GM23338 (cell line): ENCODE measurements at regions not wholly inside any gene's neighbourhood (a gene's known extent, or its start where the extent isn't known, plus 50 kb on each side); places are given as distances from the start of the nearest gene placed in this dataset.

Source experiments
- ATAC-seq: fragments of 200-7000 bp; cut with Tn5 transposase; 3 replicates; pipeline ENCODE4 v1.9.1; 2020
- DNase-seq: peaks from one replicate; pipeline ENCODE4 v3.0.0-alpha.2; 2015; ENCODE audit warnings: low spot score
- H2AFZ ChIP-seq: fragments of 200-600 bp; sonication (generic); 2 replicates; pipeline ENCODE4 v1.8.0; 2016; ENCODE audit warnings: antibody characterized with exemption, mild to moderate bottlenecking, moderate library complexity
- H3F3A ChIP-seq: fragments of 200-600 bp; sonication (generic); replicated peaks from 2 replicates; pipeline ENCODE4 v1.8.0; 2017; ENCODE audit warnings: antibody characterized with exemption, mixed run types, low read depth
- H3K27ac ChIP-seq: fragments of 200-600 bp; sonication (generic); 2 replicates; pipeline ENCODE4 v1.6.1; 2016; ENCODE audit warnings: low read depth
- H3K27me3 ChIP-seq: fragments of 200-600 bp; sonication (generic); 2 replicates; pipeline ENCODE4 v1.8.0; 2016; ENCODE audit warnings: mild to moderate bottlenecking, mixed run types, moderate library complexity; ENCODE audit not compliant: insufficient read depth
- H3K36me3 ChIP-seq: fragments of 200-600 bp; sonication (generic); 2 replicates; pipeline ENCODE4 v1.8.0; 2016; ENCODE audit warnings: mild to moderate bottlenecking; ENCODE audit not compliant: insufficient read depth
- H3K4me1 ChIP-seq: fragments of 200-600 bp; sonication (generic); 2 replicates; pipeline ENCODE4 v1.8.0; 2016; ENCODE audit warnings: mild to moderate bottlenecking, moderate library complexity; ENCODE audit not compliant: insufficient read depth
- H3K4me2 ChIP-seq: fragments of 200-600 bp; sonication (generic); 2 replicates; pipeline ENCODE4 v1.7.1; 2017; ENCODE audit warnings: mixed run types
- H3K4me3 ChIP-seq: fragments of 200-600 bp; sonication (generic); 2 replicates; pipeline ENCODE4 v1.6.1; 2016; ENCODE audit warnings: mixed run types
- H3K79me2 ChIP-seq: fragments of 200-600 bp; sonication (generic); replicated peaks from 2 replicates; pipeline ENCODE4 v1.8.0; 2017; ENCODE audit warnings: mild to moderate bottlenecking; ENCODE audit not compliant: insufficient read depth
- H3K9me2 ChIP-seq: fragments of 200-600 bp; sonication (generic); 2 replicates; pipeline ENCODE4 v1.8.0; 2017; ENCODE audit not compliant: insufficient read depth
- H4K20me1 ChIP-seq: fragments of 200-600 bp; sonication (generic); replicated peaks from 2 replicates; pipeline ENCODE4 v1.8.0; 2017; ENCODE audit warnings: mild to moderate bottlenecking; ENCODE audit not compliant: insufficient read depth
- H3K27ac Mint-ChIP-seq: 2 replicates; pipeline ENCODE4 v1.8.0; 2020; ENCODE audit warnings: inconsistent platforms, mild to moderate bottlenecking, moderate library complexity, mixed read lengths
- H3K27me3 Mint-ChIP-seq: 3 replicates; pipeline ENCODE4 v1.8.0; 2022; ENCODE audit warnings: low read depth, mild to moderate bottlenecking, moderate library complexity, mixed read lengths, inconsistent platforms; ENCODE audit not compliant: insufficient read depth, poor library complexity
- H3K36me3 Mint-ChIP-seq: 3 replicates; pipeline ENCODE4 v1.8.0; 2021; ENCODE audit warnings: low read depth, mild to moderate bottlenecking, inconsistent platforms, moderate library complexity, mixed read lengths
- H3K4me1 Mint-ChIP-seq: 3 replicates; pipeline ENCODE4 v1.8.0; 2020; ENCODE audit warnings: mild to moderate bottlenecking, inconsistent platforms, mixed read lengths
- H3K4me3 Mint-ChIP-seq: 3 replicates; pipeline ENCODE4 v1.8.0; 2021; ENCODE audit warnings: moderate library complexity, mild to moderate bottlenecking, inconsistent platforms, mixed read lengths
- H3K9me3 Mint-ChIP-seq: 3 replicates; pipeline ENCODE4 v1.8.0; 2020; ENCODE audit warnings: moderate library complexity, mild to moderate bottlenecking, inconsistent platforms, mixed read lengths
- CTCF ChIP-seq, 2 experiments: fragments of 200-600 bp in 1 of 2; sonication (generic) in 1 of 2; conservative IDR thresholded peaks; 2 replicates each; pipeline versions ENCODE4 v1.5.1 to v1.6.1; 2016 to 2017; ENCODE audit warnings: antibody characterized with exemption in 2 of 2, low read depth in 2 of 2, mild to moderate bottlenecking in 2 of 2, moderate library complexity in 1 of 2
- EZH2 ChIP-seq: fragments of 200-600 bp; sonication (generic); IDR thresholded peaks from one replicate; pipeline ENCODE4 v1.8.0; 2017; ENCODE audit warnings: antibody characterized with exemption, mild to moderate bottlenecking, low read depth; ENCODE audit not compliant: unreplicated experiment
- EZH2phosphoT487 ChIP-seq: fragments of 200-600 bp; sonication (generic); IDR thresholded peaks from one replicate; pipeline ENCODE4 v1.8.1; 2018; ENCODE audit warnings: antibody characterized with exemption; ENCODE audit not compliant: unreplicated experiment
- JUNB ChIP-seq: IDR thresholded peaks from one replicate; pipeline ENCODE4 v1.6.1; 2016; ENCODE audit warnings: antibody characterized with exemption; ENCODE audit not compliant: unreplicated experiment
- NANOG ChIP-seq: IDR thresholded peaks from 2 replicates; pipeline ENCODE4 v1.6.1; 2016; ENCODE audit warnings: antibody characterized with exemption, borderline replicate concordance
- REST ChIP-seq: IDR thresholded peaks from one replicate; pipeline ENCODE4 v1.6.1; 2018; ENCODE audit warnings: antibody characterized with exemption; ENCODE audit not compliant: unreplicated experiment
- STAT1 ChIP-seq: IDR thresholded peaks from one replicate; pipeline ENCODE4 v1.6.1; 2016; ENCODE audit warnings: antibody characterized with exemption; ENCODE audit not compliant: unreplicated experiment
- ZNF114 ChIP-seq: fragments of 250-450 bp; sonication (Bioruptor Pico); IDR thresholded peaks from 2 replicates; pipeline ENCODE4 v1.5.0; 2020; ENCODE audit warnings: mild to moderate bottlenecking, moderate library complexity
- ZNF462 ChIP-seq: fragments of 250-450 bp; sonication (Bioruptor Pico); IDR thresholded peaks from 2 replicates; pipeline ENCODE4 v1.5.0; 2020; ENCODE audit warnings: mild to moderate bottlenecking, moderate library complexity

- Mint-ChIP-seq H3K36me3 (peaks cover 39% of the 10 kb centered on the region), H3K27ac (peak overlapping the region; percentile 19; the same call in 1 of the 2 replicates), H3K4me3 (no peak overlapping the region), H3K9me3 (peaks cover 32% of the 10 kb centered on the region), H3K4me1 (peaks cover 11% of the 10 kb centered on the region), H3K27me3 (no peaks in the 10 kb centered on the region)
- Histone ChIP-seq H3K27ac (peak overlapping the region; percentile 75), H3K4me2 (peak overlapping the region; percentile 37; the same call in 1 of the 2 replicates), H2AFZ (no peak overlapping the region), H3K9me2 (peaks cover 10% of the 10 kb centered on the region), H4K20me1 (no peaks in the 10 kb centered on the region), H3K36me3 (peaks cover 14% of the 10 kb centered on the region; the same call in 1 of the 2 replicates), H3K79me2 (no peaks in the 10 kb centered on the region), H3K4me1 (peaks cover 13% of the 10 kb centered on the region; the same call in 1 of the 2 replicates), H3K27me3 (no peaks in the 10 kb centered on the region), H3K4me3 (no peak overlapping the region), H3F3A (no peaks in the 10 kb centered on the region)
- no peak for TF ChIP-seq CTCF (conservative IDR thresholded peaks at IDR 0.05; ENCODE audit: low read depth in 2 of 2)
- no peak for TF ChIP-seq ZNF462 (CRISPR knock-in tag)
- TF ChIP-seq NANOG: peak; percentile 76
- DNase-seq (peak; percentile 11), ATAC-seq (no peak)
Measured at GRCh38 chr6:48839206-48839605, 623.8 kb downstream of the MMUT start.

DNA sequence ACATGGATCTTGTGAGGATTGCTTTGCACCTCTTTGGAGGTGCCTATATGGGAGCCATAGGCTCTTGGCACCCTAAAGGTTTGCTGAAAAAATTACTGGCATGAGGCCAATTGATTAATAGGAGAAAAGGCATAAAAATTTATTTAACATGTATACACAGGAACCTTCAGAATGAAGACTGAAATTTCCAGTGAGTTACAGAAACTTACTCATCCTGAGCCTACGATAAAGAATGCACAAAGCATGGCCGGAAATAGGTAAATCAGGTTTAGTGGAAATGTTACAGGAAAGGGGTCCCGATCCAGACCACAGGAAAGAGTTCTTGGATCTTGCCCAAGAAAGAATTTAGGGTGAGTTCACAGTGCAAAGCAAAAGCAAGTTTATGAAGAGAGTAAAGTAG lies 625.3 kb downstream of the MMUT start:
- H3K27me3 ChIP-seq: no peaks in the 10 kb centered on the region

More for the DNA sequence above, 625.3 kb downstream of the MMUT start:
- ATAC-seq: no peak
- TF ChIP-seq REST (no peak), EZH2phosphoT487 (no peak), STAT1 (no peak), JUNB (no peak), ZNF114 (CRISPR knock-in tag) (no peak), EZH2 (no peak)
- Mint-ChIP-seq H3K4me3 (no peak overlapping the region), H3K27ac (no peak overlapping the region), H3K36me3 (peaks cover 35% of the 10 kb centered on the region), H3K27me3 (peaks cover 3% of the 10 kb centered on the region), H3K9me3 (peaks cover 28% of the 10 kb centered on the region), H3K4me1 (peaks cover 11% of the 10 kb centered on the region)
- H3K9me2 ChIP-seq: peaks cover 11% of the 10 kb centered on the region
- no peaks in the 10 kb centered on the region for H3F3A ChIP-seq
- peaks cover 13% of the 10 kb centered on the region; the same call in 1 of the 2 replicates for H3K4me1 ChIP-seq
- H3K36me3 ChIP-seq: peaks cover 14% of the 10 kb centered on the region; the same call in 1 of the 2 replicates
- no peak for DNase-seq
- no peak overlapping the region for H3K27ac ChIP-seq
- no peaks in the 10 kb centered on the region for H4K20me1 ChIP-seq
- no peaks in the 10 kb centered on the region for H3K79me2 ChIP-seq
- H3K4me3 ChIP-seq: no peak overlapping the region
- H3K4me2 ChIP-seq: no peak overlapping the region
- no peak overlapping the region for H2AFZ ChIP-seq
